ENCODE measurements at regions not wholly inside any gene's neighbourhood (a gene's known extent, or its start where the extent isn't known, plus 50 kb on each side); places are given as distances from the start of the nearest gene placed in this dataset.

- no peaks in the 10 kb centered on the region for H3K27me3 ChIP-seq (ENCODE audit: control insufficient read depth in 2 of 2, insufficient read depth in 2 of 2, low read length in 2 of 2)
- peaks cover 8 to 13% (median 13%) of the 10 kb centered on the region in 3 donors for H3K27me3 Mint-ChIP-seq (ENCODE audit: low read depth in 3 of 3)
- WGBS (ENCODE audit: insufficient coverage): 49% methylated on average over 4 of the region's 8 CpGs
- no peaks in the 10 kb centered on the region for H3K9me3 Mint-ChIP-seq
- peaks cover 2% of the 10 kb centered on the region for H3K4me1 Mint-ChIP-seq
- H3K9ac ChIP-seq (ENCODE audit: insufficient read depth, low read length, poor library complexity, severe bottlenecking): no peak overlapping the region
- no peak overlapping the region for H3K4me3 ChIP-seq (replicated peaks in 1 of 3; ENCODE audit: low read depth in 2 of 3, low read length in 3 of 3)
- no peak overlapping the region for H3K4me2 ChIP-seq (replicated peaks; ENCODE audit: extremely low read depth, low read length, poor library complexity, severe bottlenecking)
- H2AFZ ChIP-seq (ENCODE audit: insufficient read depth, low read depth, low read length, poor library complexity, severe bottlenecking): no peak overlapping the region
- H3K79me2 ChIP-seq (ENCODE audit: insufficient read depth, low read length): no peaks in the 10 kb centered on the region
- no peak for DNase-seq
- no peak overlapping the region for H3K27ac Mint-ChIP-seq
- H3K36me3 Mint-ChIP-seq: no peaks in the 10 kb centered on the region
- intact Hi-C loops (cut with micrococcal nuclease): loop anchor here in 1 of 2 donors (5.0 kb wide), 1 partner anchor 130 kb away; no protein-coding TSS in a partner anchor
- no peak overlapping the region for H3K4me3 Mint-ChIP-seq
- no peak for TF ChIP-seq CTCF (IDR thresholded peaks at IDR 0.05)
- no peaks in the 10 kb centered on the region for H4K20me1 ChIP-seq (ENCODE audit: insufficient read depth, low read length)
- H3K27ac ChIP-seq (ENCODE audit: low read depth in 1 of 2, low read length in 2 of 2): no peak overlapping the region
- no peaks in the 10 kb centered on the region for H3K36me3 ChIP-seq (replicated peaks in 1 of 2; ENCODE audit: control insufficient read depth in 1 of 2, insufficient read depth in 2 of 2, low read length in 2 of 2)
- no peaks in the 10 kb centered on the region for H3K4me1 ChIP-seq (ENCODE audit: control insufficient read depth in 1 of 2, insufficient read depth in 2 of 2, low read length in 2 of 2)
- no peaks in the 10 kb centered on the region for H3K9me3 ChIP-seq (replicated peaks in 1 of 2; ENCODE audit: control insufficient read depth in 1 of 2, insufficient read depth in 1 of 2, low read length in 2 of 2)
These were observed 134.7 kb upstream of the CIBAR2 start for GRCh38 chr16:85246973-85247372.

- DNase-seq: no peak
- Histone ChIP-seq H3K9ac (ENCODE audit: insufficient read depth, low read length, poor library complexity, severe bottlenecking) (no peak overlapping the region), H3K4me1 (ENCODE audit: control insufficient read depth in 1 of 2, insufficient read depth in 2 of 2, low read length in 2 of 2) (no peaks in the 10 kb centered on the region), H3K79me2 (ENCODE audit: insufficient read depth, low read length) (no peaks in the 10 kb centered on the region), H3K27ac (ENCODE audit: low read depth in 1 of 2, low read length in 2 of 2) (no peak overlapping the region), H3K4me3 (replicated peaks in 1 of 3; ENCODE audit: low read depth in 2 of 3, low read length in 3 of 3) (no peak overlapping the region), H2AFZ (ENCODE audit: insufficient read depth, low read depth, low read length, poor library complexity, severe bottlenecking) (no peak overlapping the region), H3K27me3 (ENCODE audit: control insufficient read depth in 2 of 2, insufficient read depth in 2 of 2, low read length in 2 of 2) (no peaks in the 10 kb centered on the region), H4K20me1 (ENCODE audit: insufficient read depth, low read length) (no peaks in the 10 kb centered on the region), H3K4me2 (replicated peaks; ENCODE audit: extremely low read depth, low read length, poor library complexity, severe bottlenecking) (no peak overlapping the region), H3K9me3 (replicated peaks in 1 of 2; ENCODE audit: control insufficient read depth in 1 of 2, insufficient read depth in 1 of 2, low read length in 2 of 2) (no peaks in the 10 kb centered on the region), H3K36me3 (replicated peaks in 1 of 2; ENCODE audit: control insufficient read depth in 1 of 2, insufficient read depth in 2 of 2, low read length in 2 of 2) (no peaks in the 10 kb centered on the region)
- H3K4me1 Mint-ChIP-seq: peaks cover 2% of the 10 kb centered on the region
- H3K4me3 Mint-ChIP-seq: peak overlapping the region in 1 of 2 donors; percentile 27
- H3K27ac Mint-ChIP-seq: no peak overlapping the region
- peaks cover 8 to 14% (median 13%) of the 10 kb centered on the region in 3 donors for H3K27me3 Mint-ChIP-seq (ENCODE audit: low read depth in 3 of 3)
- intact Hi-C loops (cut with micrococcal nuclease): loop anchor here in 1 of 2 donors (5.0 kb wide), 1 partner anchor 131 kb away; no protein-coding TSS in a partner anchor
- TF ChIP-seq CTCF (IDR thresholded peaks at IDR 0.05): no peak
- WGBS (ENCODE audit: insufficient coverage): no CpG with 5 or more reads among the region's 5 CpGs
- H3K9me3 Mint-ChIP-seq: no peaks in the 10 kb centered on the region
- no peaks in the 10 kb centered on the region for H3K36me3 Mint-ChIP-seq
These were observed 136.1 kb upstream of the CIBAR2 start for GRCh38 chr16:85248342-85248741.

Data from CD14-positive monocyte (primary cell).